Erythroblast (primary cell): ENCODE measurements at regions not wholly inside any gene's neighbourhood (a gene's known extent, or its start where the extent isn't known, plus 50 kb on each side); places are given as distances from the start of the nearest gene placed in this dataset.

Experiments used
- GATA1 ChIP-seq: IDR thresholded peaks from 2 replicates; pipeline ENCODE4 v1.6.1; 2011; ENCODE audit warnings: low read depth, mild to moderate bottlenecking, control low read depth, low read length, moderate library complexity
- POLR2A ChIP-seq: IDR thresholded peaks from 2 replicates; pipeline ENCODE4 v1.6.1; 2011; ENCODE audit warnings: mild to moderate bottlenecking, low read length

GRCh38 chr11:122524898-122525297, 130.6 kb upstream of the UBASH3B start:
- TF ChIP-seq GATA1 (no peak), POLR2A (no peak)
